ENCODE measurements at regions not wholly inside any gene's neighbourhood (a gene's known extent, or its start where the extent isn't known, plus 50 kb on each side); places are given as distances from the start of the nearest gene placed in this dataset.

DNA sequence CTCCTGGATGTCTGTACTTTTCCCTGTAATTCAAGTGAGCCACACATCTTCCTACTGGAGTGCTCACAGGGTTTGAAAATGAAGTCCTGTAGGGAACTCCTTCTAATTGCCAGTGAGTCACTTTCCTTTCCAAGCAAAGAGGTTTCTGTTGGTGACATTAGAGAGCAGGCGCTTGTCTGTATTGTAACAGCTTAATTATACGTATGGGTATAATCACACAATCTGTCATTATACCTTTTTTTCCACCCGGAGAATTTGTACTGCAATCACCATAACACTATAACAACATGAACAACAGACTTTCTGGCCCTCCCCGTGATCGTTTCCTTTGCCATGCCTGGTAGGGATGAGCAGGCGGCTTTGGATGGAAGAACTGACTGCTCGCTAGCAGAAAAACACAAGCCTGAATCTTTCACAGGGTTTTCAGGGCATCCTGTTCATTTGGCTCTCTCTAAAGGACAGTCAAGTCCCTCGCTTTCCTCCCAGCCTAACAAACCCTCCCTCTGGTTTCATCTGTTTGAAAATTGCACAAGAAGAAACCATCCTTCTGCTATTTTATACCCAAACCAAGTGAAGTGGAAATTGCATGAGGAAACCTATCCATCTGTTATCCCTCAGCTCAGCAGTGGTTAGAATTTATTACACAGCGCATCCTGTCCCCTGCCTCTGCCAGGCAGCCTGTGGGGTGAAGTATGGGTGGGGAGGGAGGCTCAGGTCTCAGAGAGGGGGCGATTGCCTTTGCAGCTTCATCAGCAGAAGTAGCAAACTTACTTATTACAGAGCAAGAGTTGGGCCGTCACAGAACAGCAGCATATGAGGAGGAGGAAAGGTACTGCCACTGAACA is 307.0 kb upstream of the TLE4 start:
- DNase-seq: peak in 1 of 10 donors; percentile 78
- intact Hi-C loops (cut with DNase I): no loop called here

DNA sequence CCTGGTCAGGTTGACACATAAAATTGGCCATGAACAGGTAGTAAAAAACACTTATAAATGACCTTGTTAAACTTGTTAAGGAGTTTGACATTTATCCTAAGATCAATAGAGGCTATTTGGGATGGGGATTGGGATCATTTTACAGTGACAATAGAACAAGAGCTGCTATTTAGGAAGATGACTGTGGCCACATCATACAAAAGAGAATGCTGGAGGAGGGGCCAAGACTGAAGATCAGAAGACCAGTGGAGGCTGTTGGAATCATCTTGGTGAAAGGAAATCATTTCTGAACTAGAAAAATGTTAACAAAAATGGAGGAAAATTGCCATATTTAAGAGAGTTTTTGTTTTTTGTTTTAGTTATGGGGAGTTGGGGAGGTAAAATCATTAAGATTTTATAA is 304.8 kb upstream of the TLE4 start:
- DNase-seq: no peak
- intact Hi-C loops (cut with DNase I): no loop called here

DNA sequence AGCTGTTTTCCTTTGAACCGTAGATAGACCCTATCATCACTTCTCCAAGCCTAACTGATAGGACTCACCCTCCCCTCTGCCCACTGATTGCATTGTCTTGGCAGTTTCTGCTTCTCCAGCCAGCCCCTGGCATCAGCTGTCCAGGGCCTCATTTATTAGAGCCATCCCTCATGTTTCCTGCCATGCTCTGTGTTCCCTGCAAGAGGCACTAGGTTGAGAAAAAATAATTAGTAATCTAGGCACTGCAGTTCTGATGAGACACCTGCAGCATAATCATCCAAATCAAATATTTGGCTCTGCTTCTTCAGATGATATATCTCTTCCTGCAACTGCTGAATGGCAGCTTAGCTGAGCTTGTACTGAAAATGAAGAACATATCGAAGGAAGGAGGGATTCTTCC is 303.0 kb upstream of the TLE4 start:
- intact Hi-C loops (cut with DNase I): no loop called here
- no peak for DNase-seq

DNA sequence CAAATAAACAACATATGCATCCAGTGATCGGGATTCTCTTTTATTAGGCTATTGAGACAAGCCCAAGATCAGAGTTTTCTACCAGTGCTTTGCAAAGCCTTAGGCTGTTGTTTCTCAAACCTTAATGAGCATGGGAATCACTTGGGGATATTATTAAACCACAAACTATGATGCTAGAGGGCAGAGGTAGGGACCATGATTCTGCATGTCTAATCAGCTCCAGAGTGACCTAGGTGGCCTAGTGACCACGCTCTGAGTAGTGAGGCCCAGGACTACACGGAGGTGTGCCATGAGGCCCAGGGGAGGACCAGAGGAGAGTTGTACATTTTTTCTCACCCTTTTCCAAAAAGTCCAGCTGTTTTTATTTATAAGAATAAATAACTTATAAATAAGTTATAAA is 298.5 kb upstream of the TLE4 start:
- no peak for DNase-seq
- intact Hi-C loops (cut with DNase I): no loop called here

DNA sequence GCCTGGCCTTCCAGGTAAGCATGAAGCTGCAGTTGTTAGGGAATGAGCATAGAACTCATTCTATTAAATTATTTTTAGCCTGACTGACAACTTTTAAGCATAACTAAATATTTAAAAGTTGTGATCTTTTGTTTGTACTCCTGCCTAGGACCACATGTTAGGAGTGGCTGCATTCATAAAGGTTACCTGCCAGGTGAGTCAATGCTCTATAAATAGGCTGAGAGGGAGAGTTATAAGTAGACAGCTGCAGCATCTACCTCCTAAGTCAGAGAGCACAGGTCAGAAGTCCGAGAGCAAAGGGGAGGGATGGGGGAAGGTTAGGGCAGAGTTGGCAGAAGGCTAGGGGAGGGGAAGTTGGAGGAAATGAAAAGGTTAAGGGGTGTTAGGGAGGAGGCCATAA is 292.4 kb upstream of the TLE4 start:
- DNase-seq: no peak

DNA sequence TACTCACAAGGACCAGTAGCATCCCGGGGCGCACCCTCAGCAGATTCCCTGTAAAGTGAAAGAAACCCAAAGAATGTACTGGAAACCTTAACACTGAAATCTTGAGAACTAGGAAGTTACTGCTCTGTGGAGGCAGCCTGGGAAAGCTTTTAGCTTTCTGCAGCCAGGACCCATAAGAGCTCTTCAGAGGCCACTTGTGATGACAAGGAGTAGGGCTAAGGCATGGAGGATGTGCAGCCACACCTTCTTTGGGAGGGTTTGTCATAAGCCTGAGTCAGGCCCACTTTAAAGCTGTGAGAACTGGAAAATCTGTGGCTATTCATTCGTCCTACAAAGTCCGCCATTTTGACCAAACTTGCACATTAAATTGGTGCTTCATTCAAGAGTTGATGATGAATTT is 291.1 kb upstream of the TLE4 start:
- no peak for DNase-seq
- intact Hi-C loops (cut with DNase I): no loop called here

More for the DNA sequence above, 292.4 kb upstream of the TLE4 start:
- intact Hi-C loops (cut with DNase I): no loop called here

DNA sequence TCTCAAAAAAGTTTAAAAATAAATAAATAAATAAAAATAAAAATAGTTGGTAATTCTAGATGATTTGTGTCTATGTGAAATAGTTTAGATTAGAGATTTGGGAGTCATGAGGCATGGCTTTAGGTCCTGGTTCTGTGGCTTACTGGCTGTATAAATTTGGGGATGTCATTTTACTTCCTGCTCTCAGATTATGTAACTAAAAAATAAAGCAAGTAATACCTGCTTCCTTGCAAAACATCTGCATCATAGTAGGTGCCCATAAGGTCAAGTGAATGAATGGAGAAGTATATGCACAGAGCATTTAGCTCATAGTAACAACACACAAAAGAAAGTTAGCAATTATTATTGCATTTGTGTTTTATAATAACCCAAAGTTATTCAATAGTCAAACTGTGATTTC is 287.7 kb upstream of the TLE4 start:
- no peak for DNase-seq
- intact Hi-C loops (cut with DNase I): no loop called here

DNA sequence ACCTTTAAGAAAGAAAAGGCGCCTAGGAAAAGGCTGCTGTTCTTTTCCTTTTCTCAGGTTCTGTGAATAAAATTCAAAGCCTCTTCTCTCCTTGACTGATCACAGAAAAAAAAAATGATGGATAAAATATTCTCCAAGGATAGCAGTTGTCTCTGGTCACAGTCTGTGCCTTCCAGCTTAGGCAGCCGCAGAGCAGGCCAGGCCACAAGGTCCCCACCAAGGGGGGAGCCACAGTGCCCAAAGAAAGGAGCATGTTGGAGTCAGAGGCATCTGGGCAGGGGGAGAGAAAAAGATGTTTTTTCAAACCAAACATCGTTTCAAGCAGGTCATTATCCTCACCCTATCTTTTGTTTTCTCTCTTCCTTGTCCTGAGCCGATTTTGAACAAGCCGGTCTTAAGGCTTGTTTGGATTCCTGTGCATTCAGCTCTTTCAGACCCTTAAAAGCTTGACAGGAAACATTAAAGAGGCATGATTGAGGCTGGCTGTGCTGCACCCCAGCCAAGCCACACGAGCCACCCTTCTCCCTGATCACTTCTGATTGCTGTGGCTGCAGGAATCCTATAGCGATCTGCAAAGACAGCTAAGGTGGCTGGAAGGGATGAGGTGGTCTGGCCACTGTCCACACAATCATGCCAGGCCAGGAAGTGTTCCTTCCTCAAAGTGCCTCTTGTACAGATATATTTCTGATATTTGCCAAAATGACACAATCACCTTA is 284.6 kb upstream of the TLE4 start:
- intact Hi-C loops (cut with DNase I): no loop called here

DNA sequence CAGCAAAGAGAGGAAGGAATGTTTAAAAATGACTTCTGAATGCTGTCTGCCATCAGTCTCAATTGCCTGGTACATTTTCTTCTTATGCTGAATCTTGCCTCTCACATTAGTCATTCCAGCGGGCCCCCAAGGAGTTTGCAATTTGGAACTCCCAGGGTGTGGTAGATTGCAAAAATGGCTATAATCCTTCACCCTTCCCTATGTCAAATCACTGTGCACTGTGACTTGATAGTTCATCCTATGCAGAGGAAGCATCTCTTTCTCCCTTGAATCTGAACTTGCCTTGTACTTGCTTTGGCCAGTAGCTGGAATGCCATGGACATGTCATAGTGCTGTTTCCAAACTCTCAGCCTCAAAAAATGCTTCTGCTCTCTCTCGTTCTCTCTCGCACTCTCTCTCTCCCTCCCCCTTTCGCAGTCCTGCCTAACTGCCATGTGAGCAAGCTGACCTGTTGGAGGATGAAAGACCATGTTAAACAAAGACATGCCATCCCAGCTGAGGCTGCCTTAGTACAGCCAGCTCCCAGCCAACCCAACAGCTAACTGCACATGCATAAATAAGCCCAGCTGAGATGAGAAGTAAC is 284.0 kb upstream of the TLE4 start:
- intact Hi-C loops (cut with DNase I): no loop called here

More for the DNA sequence above, 284.6 kb upstream of the TLE4 start:
- no peak for DNase-seq

DNA sequence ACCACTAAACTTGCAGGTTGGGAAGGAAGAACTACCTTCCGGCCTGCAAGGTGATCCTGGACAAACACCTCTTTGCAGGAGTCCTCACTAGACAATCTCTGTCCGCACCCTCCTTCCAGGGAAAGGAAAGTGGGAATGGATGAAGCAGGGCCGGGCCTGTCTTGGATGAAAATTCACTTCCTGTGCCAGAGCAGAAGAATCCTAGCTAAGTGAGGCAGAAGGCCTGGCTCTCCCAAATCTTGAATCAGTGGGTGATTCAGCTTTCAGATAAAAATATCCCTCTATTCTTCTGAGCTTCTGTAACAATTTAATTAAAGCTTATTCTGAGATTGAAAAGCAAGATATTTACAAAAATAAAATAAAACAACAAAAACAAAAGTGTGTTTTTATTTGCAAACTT is 281.9 kb upstream of the TLE4 start:
- intact Hi-C loops (cut with DNase I): no loop called here
- no peak for DNase-seq

More for the DNA sequence above, 284.0 kb upstream of the TLE4 start:
- no peak for DNase-seq

DNA sequence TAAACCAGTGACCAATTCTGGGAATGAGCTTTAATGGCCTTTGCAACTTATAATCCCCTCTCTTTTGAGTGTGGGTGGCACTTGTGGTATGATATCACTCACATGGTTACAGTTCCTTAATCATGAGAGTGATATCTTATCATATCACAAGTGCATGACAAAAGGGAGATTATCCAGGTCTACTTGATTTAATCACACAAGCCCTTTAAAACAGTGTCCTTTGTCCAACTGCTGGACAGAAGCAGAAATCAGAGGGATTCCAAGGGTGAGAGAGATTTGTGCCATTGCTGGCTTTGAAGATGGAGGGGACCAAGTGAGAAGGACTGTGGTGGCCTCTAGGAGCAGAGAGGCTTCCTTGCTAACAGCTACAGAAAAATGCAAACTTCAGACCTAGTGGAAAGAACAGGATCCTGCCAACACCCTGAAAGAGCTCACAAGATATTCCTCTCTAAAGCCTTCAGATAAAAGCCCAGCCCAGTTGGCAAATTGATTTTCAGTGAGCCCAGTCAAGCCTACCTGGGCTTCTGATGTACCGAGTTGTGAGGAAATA is 279.0 kb upstream of the TLE4 start:
- intact Hi-C loops (cut with DNase I): no loop called here
- no peak for DNase-seq

DNA sequence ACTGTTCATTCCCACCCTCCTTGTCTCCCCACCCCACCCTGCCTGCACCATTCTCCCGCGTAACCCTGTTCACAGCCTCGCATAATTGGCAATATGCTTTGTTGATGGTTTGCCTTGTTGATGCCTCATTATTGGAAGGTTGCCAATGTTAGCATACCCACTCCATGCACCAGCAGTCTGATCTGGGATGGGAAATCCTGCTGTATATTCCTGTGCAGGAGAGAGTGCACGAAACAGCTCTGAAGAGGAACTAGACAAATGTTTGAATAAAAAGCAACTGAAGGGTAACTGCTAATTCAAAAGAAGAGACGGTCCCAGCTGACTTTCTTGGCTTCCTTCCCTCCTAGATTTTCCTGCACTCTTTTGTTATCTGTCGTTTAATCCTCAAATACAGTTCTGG is 271.7 kb upstream of the TLE4 start:
- no peak for DNase-seq
- intact Hi-C loops (cut with DNase I): no loop called here

DNA sequence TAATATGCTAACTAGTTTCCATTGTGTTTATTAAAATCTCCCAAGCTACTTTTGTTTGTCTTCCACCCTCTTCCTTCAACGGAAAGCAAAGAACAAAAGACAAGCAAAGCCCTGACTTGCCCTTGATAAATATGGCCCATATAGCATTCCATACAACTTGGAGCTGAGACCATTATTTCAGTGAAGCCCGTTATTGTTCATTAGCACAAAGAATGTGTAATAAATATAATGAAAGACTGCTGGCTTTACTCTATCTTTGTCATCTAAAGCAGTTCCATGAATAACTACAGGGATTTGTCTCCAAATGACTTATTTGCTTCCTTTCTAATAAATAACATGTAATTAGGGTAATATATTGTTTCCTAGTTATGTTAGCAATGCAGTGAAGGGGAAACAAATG is 270.7 kb upstream of the TLE4 start:
- intact Hi-C loops (cut with DNase I): no loop called here
- DNase-seq: no peak

DNA sequence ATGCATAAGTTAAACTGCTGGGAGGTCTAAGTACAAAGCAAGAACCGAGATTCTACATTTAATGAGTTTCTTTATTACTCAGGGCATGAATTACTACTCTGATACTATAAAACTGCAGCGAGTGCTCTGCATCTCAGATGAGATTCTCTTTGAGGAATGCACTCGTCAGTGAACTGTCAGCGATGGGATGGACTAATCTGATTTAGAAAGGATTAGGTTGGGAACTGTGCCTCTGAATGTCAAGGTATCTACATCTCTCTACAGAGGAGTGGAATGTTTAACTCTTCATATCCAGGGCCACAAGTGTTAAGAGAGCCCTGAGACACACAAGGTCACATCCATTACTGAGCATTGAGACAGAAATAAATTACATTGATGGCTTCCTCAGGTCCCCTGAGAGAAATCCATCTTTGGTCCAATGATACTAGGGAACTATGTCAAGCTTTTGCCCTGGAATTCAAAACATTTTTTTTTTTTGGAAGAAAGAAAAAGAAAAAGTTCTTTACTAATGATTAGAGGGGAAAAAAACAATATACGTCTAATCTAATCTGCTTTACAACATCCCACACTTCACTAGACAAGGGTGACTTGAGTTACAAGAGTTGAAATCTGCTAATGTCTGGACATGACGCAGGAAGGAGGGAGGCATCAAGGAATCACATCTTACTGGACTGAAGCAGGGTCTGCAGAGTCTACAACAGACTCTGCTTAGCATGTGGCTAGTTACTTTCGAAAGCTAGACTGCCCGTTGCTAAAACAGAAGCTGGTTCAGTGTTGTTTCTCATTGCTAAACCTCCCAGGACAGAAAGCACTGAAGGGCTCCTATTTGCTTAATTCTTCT is 270.0 kb upstream of the TLE4 start:
- intact Hi-C loops (cut with DNase I): no loop called here
- DNase-seq: no peak

DNA sequence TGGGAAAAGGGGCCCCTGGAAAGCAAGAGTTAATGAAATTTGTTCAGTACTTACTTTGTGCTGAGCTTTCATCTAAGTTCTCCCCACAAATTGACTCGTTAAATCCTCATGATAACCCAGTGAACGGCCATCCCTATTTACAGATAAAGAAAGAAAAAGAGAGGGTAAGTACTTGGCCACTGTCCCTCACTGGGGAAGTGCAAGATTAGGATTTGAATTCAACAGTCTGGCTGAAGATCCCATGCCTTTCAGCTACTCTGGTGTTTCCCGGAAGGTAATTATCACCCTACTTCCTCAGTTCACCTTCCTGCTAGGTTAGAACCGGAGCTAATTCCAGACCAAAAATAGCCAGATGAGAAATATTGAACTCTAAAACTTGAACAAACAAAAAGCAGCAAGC is 269.2 kb upstream of the TLE4 start:
- intact Hi-C loops (cut with DNase I): no loop called here

DNA sequence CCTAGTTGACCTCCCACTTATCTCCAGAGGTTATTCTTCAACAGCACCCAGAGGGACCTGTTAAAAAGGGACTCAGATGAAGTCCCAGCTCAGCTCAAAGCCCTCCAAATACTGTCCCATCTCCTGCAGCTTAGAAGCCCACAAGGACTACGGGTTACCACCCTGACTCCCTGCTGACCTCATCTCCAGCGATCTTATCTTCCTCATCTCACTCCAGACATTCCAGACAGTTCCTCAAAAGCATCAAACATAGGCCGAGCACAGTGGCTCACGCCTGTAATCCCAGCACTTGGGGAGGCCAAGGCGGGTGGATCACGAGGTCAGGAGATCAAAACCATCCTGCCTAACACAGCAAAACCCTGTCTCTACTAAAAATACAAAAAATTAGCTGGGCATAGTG is 263.8 kb upstream of the TLE4 start:
- intact Hi-C loops (cut with DNase I): no loop called here
- no peak for DNase-seq

More for the DNA sequence above, 269.2 kb upstream of the TLE4 start:
- DNase-seq: no peak

DNA sequence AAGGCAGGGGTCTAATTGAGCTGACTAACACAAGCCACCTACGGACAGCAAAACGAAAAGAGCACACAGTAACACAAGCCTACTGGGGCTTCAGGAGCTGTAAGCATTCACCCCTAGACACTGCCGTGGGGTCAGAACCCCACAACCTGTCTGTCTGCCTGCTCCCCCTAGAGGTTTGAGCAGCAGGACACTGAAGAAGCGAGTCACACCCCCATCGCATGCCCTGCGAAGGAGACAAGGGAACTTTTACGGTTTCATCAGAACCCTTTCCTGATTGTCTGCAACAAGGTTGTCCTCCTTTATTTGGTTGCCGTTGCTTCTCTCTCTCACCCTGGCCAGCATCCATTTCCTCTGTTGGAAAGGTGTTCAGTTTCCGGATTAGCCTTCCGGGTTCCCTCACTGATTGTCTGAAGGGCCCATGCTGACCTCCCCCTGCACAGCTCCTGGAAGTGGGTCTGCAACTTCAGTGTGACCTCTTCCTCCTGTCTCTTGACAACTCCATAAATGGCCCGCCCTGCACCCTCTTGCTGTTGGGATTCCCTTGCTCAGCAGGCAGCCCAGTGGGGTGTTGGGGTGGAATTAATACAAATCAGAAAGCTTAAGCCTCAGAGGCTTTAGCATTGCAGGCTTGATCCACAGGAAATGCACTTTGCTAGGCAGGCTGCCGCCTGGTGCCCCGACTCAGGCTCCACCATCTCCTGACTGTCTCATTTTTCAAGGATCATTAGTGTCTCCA is 258.9 kb upstream of the TLE4 start:
- no peak for DNase-seq
- intact Hi-C loops (cut with DNase I): no loop called here

DNA sequence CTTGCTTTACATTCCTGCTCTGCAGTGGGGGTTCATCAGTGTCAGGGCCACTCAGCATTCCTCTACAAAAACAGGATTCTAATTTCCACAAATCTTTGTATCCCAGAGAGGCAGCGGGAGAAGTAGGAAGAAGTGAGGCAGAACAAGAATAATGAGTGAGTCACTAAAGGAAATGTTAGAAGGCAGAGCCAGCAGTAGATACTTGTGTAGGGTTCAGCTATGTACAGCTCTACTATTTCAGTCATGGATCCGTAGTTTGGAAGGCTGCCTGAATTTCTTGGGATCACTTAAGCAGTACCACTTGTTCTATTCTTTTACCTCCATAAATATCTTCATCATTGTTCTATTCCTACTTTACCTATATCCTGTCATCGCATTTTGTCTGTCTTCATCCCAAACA is 246.3 kb upstream of the TLE4 start:
- intact Hi-C loops (cut with DNase I): no loop called here
- no peak for DNase-seq

DNA sequence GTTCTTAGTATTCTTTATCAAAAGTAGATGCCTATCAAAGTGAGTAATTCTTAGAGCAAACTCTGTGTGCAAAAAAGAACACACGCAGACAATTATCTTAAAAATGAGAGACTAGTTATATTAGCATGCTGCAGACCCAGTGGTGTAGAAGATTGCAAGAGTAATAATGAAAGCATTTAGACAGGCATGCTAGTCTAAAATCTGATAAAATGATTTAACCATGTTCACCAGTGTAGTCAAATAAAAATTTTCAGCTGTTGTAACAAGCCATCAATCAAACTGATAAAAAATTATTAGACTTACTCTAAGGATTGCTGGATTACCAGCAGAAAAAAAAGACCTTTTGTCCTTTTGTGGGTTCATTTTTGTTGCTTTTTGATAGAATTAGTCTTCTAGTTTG is 241.9 kb upstream of the TLE4 start:
- no peak for DNase-seq
- intact Hi-C loops (cut with DNase I): no loop called here

DNA sequence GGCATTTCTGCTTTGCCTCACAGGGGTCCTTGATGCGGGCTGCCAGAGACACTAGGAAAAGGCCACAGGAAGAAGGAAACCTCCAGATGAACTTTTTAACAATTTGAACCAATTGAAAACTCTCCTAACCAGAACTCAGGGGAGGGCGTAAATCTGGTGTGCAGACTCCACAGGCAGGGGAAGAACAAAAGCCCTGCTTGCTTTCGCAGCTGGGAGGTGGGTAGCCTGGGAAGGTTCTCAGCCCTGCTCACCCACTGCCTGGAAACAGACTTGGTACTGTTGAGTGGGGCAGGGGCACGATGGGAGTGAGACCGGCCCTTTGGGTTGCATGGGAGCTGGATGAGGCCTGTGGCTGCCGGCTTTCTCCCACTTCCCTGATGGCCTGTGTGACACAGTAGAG is 237.8 kb upstream of the TLE4 start:
- no peak for DNase-seq
- intact Hi-C loops (cut with DNase I): no loop called here

Measured in posterior cingulate gyrus (tissue), 11 donors.